Activated T-cell treated with anti-CD3 and anti-CD28 coated beads for 24 hours (primary cell): ENCODE measurements at regions not wholly inside any gene's neighbourhood (a gene's known extent, or its start where the extent isn't known, plus 50 kb on each side); places are given as distances from the start of the nearest gene placed in this dataset.
"Not testable (repeated sequence)": the region's sequence is repeated elsewhere in the genome, so short reads cannot be mapped to it uniquely, and the experiment has no call there.

Experiments
- DNase-seq: peaks from one replicate; pipeline ENCODE4 v3.0.0-alpha.2; 2020; ENCODE audit warnings: low read depth

GRCh38 chr4:155591738-155592143 is 74.9 kb upstream of the GUCY1A1 start:
- DNase-seq = no peak

- DNase-seq = no peak
Measured at GRCh38 chr4:155590796-155591585, 75.7 kb upstream of the GUCY1A1 start.

- DNase-seq = no peak
Measured at GRCh38 chr4:155588437-155588836, 78.2 kb upstream of the GUCY1A1 start.

GRCh38 chr4:155587766-155588165 is 78.9 kb upstream of the GUCY1A1 start:
- DNase-seq = no peak

GRCh38 chr4:155582971-155583437 is 83.6 kb upstream of the GUCY1A1 start:
- DNase-seq = no peak

GRCh38 chr4:155582041-155582440 is 84.6 kb upstream of the GUCY1A1 start:
- DNase-seq = no peak

GRCh38 chr4:155578726-155579370 is 87.8 kb upstream of the GUCY1A1 start:
- no peak for DNase-seq

- no peak for DNase-seq
Measured at GRCh38 chr4:155578219-155578618, 88.4 kb upstream of the GUCY1A1 start.

- DNase-seq = not testable (repeated sequence)
Measured at GRCh38 chr4:155574329-155574728, 92.3 kb upstream of the GUCY1A1 start.

- DNase-seq = no peak
Measured at GRCh38 chr4:155573126-155573525, 93.5 kb upstream of the GUCY1A1 start.

- no peak for DNase-seq
Measured at GRCh38 chr4:155572106-155572703, 94.4 kb upstream of the GUCY1A1 start.

GRCh38 chr4:155571184-155571944 is 95.3 kb upstream of the GUCY1A1 start:
- DNase-seq = no peak

- no peak for DNase-seq
Measured at GRCh38 chr4:155570661-155571060, 96.0 kb upstream of the GUCY1A1 start.

- DNase-seq = no peak
Measured at GRCh38 chr4:155569960-155570515, 96.6 kb upstream of the GUCY1A1 start.

GRCh38 chr4:155569471-155569870 is 97.2 kb upstream of the GUCY1A1 start:
- DNase-seq = no peak

- no peak for DNase-seq
Measured at GRCh38 chr4:155568641-155569220, 97.9 kb upstream of the GUCY1A1 start.

GRCh38 chr4:155566354-155566753 is 100.3 kb upstream of the GUCY1A1 start:
- DNase-seq = no peak

GRCh38 chr4:155565776-155566175 is 100.9 kb upstream of the GUCY1A1 start:
- no peak for DNase-seq

- DNase-seq = no peak
Measured at GRCh38 chr4:155565330-155565729, 101.3 kb upstream of the GUCY1A1 start.

- no peak for DNase-seq
Measured at GRCh38 chr4:155564880-155565279, 101.8 kb upstream of the GUCY1A1 start.

- no peak for DNase-seq
Measured at GRCh38 chr4:155564086-155564485, 102.6 kb upstream of the GUCY1A1 start.

GRCh38 chr4:155559915-155560314 is 106.7 kb upstream of the GUCY1A1 start:
- DNase-seq = no peak
